ENCODE measurements at regions not wholly inside any gene's neighbourhood (a gene's known extent, or its start where the extent isn't known, plus 50 kb on each side); places are given as distances from the start of the nearest gene placed in this dataset.

DNA sequence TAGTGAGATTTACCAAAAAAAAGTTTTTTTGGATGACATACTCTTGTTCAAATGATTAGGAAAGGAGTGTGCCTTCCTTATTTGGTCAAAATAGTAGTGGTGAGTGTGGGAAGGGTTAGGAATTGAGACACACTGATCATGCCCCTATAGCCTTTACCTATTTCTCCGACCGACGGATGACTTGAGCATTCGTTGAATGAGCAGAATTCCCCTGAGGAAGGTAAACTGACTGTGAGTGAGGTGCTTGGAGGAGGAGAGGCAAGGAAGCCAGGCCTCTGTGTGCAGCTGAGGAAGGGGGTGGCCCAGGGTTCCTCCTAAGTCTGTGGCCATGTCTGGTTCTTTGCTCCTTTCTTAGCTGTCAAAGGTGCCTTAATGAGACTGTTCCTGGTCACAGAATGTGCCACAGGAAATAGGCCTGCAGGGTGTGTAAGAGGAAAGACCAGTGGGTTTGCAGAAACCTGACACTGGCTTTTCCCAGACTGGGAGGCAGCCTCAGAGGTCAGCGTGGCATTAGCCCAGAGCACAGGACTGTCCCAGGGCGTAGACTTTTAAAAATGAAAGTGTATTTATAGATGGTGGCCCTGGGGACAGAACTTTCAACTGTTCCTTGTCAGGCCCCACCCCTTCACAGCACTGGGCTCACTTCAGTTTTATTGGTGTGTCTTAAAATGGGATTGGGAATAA is 307.7 kb upstream of the C2CD4B start:
- TF ChIP-seq, protein P1, sequence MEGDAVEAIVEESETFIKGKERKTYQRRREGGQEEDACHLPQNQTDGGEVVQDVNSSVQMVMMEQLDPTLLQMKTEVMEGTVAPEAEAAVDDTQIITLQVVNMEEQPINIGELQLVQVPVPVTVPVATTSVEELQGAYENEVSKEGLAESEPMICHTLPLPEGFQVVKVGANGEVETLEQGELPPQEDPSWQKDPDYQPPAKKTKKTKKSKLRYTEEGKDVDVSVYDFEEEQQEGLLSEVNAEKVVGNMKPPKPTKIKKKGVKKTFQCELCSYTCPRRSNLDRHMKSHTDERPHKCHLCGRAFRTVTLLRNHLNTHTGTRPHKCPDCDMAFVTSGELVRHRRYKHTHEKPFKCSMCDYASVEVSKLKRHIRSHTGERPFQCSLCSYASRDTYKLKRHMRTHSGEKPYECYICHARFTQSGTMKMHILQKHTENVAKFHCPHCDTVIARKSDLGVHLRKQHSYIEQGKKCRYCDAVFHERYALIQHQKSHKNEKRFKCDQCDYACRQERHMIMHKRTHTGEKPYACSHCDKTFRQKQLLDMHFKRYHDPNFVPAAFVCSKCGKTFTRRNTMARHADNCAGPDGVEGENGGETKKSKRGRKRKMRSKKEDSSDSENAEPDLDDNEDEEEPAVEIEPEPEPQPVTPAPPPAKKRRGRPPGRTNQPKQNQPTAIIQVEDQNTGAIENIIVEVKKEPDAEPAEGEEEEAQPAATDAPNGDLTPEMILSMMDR (IDR thresholded peaks at IDR 0.05; ENCODE audit: low read length), result no peak
- TF ChIP-seq EZH2 (optimal IDR thresholded peaks at IDR 0.05; ENCODE audit: low read depth, low read length) (no peak), EZH2phosphoT487 (IDR thresholded peaks at IDR 0.05; ENCODE audit: low read length) (no peak)

Measured in MM.1S (cell line).